Stimulated activated CD8-positive, alpha-beta memory T cell treated with anti-CD3 and anti-CD28 coated beads, Interleukin-15, amount 100 ng/mL, for 24 hours (primary cell): ENCODE measurements at regions not wholly inside any gene's neighbourhood (a gene's known extent, or its start where the extent isn't known, plus 50 kb on each side); places are given as distances from the start of the nearest gene placed in this dataset.
"Not testable (repeated sequence)": the region's sequence is repeated elsewhere in the genome, so short reads cannot be mapped to it uniquely, and the experiment has no call there.

Experiments used
- DNase-seq: peaks from one replicate; pipeline ENCODE4 v3.0.0-alpha.2; 2020; ENCODE audit warnings: low read depth

- no peak for DNase-seq
Measured at GRCh38 chr16:26394409-26394808, 672.3 kb upstream of the C16orf82 start.

GRCh38 chr16:26395700-26396099, 671.0 kb upstream of the C16orf82 start:
- DNase-seq = no peak

DNA sequence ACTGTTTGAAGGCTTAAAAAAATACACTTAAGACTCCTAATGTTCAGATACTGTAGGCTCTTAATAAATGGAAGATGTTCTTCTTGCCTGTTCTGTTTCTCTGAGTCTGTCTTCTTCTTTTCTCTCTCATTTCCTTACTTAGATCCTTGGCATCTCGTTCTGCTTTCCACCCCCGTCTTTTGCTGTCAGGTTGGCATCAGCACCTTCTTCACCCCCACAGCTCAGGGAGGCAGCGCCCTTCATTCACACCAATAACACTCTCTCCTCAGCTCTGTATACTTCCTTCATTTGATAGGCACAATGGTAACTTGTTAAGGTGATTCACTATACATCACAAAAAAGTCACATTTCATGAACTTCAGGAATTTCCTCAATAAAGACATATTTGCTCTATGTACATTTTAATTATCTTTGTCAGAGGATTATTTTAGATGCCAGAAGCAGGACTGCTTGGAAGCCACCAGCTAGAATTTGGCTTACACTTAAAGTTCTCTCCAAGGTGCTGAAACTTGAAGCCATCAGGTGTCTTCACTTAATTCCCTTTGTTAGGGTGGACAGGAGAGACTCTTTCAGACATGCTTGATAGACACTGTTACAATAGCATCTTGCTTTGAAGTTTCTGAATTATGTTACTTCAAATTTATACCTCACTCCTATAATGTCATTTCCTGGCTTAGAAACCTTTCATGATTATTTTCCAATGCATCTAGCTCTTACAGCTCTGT, 670.1 kb upstream of the C16orf82 start:
- DNase-seq = no peak

DNA sequence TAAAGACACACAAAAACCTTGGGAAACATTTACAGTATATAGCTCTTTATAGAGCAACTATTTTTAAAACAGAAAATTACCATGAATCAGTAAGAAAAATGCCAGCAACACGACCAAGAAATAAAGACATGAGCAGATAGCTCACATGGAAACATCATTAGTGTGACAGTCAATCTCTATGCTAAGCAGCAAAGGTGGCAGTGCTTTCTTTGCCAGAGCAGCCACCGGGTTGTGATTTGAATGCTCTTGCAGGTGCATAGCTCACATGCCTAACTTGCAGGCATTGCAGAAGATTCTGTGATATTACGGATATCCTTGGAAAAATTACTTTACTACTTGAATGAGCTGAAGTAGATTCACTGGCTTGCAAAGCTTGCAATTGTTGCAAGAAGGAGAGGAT, 652.9 kb upstream of the C16orf82 start:
- no peak for DNase-seq

GRCh38 chr16:26419458-26419857, 647.3 kb upstream of the C16orf82 start:
- DNase-seq = not testable (repeated sequence)

GRCh38 chr16:26430618-26431017, 636.1 kb upstream of the C16orf82 start:
- DNase-seq = no peak

GRCh38 chr16:26433807-26434206, 632.9 kb upstream of the C16orf82 start:
- DNase-seq = no peak

GRCh38 chr16:26441178-26441577, 625.5 kb upstream of the C16orf82 start:
- no peak for DNase-seq

- no peak for DNase-seq
Measured at GRCh38 chr16:26442321-26442720, 624.4 kb upstream of the C16orf82 start.

- no peak for DNase-seq
Measured at GRCh38 chr16:26447570-26447969, 619.2 kb upstream of the C16orf82 start.

GRCh38 chr16:26453215-26453614, 613.5 kb upstream of the C16orf82 start:
- DNase-seq = no peak

DNA sequence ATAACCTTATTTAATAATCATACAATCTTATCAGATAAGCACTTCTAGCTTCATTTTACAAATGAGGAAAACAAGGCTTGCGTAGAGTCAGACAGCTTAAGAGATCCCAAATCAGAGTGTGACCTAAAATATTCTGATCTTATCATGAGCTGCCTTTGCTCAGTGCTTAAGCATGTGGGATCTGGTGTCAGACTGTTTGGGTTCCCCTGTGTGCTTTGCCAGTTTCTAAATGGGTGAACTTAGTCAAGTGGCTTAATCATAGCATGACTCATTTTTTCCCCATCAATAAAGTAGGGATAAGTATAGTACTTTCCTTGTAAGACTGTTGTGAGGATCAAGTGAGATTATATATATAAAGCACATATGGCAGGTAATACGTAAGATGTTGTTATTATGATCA, 612.6 kb upstream of the C16orf82 start:
- DNase-seq = no peak

DNA sequence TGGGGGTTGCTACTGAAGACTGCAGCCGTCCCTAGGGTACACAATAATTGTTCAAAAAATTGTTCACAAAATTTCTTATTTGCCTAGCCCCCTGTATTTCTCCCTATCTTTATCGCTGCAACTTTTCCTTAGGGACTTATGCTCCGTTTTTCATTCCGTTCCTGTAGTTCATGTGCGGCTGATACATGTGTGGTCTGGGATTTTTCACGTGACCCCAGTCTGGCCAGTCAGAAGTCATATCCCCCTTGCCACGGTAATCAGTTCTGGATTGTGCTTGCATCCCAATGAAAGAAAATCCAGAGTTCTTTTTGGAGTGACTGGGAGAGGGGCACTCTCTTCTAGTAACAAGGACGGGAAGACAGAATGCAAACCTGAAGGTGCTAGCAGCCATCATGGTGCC, 610.7 kb upstream of the C16orf82 start:
- no peak for DNase-seq

DNA sequence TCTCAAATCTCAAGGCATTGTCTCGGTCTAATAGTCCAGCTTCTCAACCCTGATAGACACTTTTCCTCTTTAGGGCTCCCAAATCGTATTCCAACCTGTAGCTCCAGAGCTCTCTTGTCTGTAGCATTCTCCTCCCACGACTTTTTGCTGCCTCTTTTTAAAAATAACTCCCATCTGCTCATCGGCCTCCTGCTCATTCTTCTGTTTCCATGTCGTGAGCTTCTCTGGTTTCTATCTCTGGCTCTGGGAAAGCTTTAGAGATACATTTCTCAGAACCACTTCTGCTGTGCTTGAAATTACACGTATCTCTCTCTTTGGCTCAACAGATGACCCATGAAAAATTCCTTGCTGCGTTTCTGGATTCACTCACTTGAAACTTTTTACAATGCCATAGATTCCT, 609.6 kb upstream of the C16orf82 start:
- DNase-seq = no peak

- no peak for DNase-seq
Measured at GRCh38 chr16:26457882-26458281, 608.8 kb upstream of the C16orf82 start.

DNA sequence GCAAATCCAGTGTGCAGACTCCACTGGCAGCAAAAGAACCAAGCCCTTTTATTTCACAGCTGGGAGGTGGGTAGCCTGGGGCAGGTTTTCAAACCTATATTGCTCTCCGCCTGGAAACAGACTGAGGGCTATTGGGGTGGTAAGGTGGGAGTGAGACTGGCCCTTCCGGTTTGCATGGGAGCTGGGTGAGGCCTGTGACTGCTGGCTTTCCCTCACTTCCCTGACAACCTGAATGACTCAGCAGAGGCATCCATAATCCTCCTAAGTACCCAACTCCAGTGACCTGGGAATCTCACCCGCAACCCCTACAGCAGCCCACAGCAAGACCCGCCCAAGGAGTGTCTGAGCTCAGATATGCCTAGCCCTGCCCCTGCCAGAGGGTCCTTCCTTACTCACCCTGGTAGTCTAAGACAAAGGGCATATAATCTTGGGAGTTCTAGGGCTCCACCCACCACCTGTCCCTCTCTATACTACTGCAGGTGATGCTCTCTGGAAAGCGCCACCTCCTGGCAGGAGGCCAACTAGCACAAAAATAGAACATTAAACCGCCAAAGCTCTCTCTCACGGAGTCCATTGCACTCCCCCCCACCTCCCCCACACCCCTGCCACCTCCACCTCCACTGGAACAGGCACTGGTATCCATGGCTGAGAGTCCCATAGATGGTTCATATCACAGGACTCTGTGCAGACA, 602.0 kb upstream of the C16orf82 start:
- no peak for DNase-seq

GRCh38 chr16:26474405-26474804, 592.3 kb upstream of the C16orf82 start:
- not testable (repeated sequence) for DNase-seq

DNA sequence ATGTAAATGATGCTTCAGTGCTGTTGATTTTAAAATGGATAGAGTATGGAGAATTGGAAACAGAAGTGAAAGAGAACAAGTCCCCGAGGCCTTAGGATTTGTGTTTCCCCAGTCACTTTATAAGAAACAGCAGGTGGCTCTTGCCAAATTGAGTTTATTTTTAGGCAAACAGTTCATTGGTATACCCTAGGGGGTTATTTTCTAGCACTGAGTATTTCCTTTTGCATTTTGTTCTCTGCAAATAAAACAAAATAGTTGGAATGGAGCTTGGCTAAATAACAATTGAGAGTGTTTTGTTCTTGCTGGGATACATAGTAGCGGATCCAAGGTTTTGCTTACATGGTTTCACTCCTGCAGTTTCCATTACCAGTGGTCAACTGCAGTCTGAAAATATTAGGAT, 591.1 kb upstream of the C16orf82 start:
- DNase-seq = no peak

- no peak for DNase-seq
Measured at GRCh38 chr16:26491101-26491670, 575.5 kb upstream of the C16orf82 start.

- DNase-seq = no peak
Measured at GRCh38 chr16:26491962-26492361, 574.8 kb upstream of the C16orf82 start.

- no peak for DNase-seq
Measured at GRCh38 chr16:26493751-26494150, 573.0 kb upstream of the C16orf82 start.

- DNase-seq = no peak
Measured at GRCh38 chr16:26497896-26498295, 568.8 kb upstream of the C16orf82 start.

- DNase-seq = no peak
Measured at GRCh38 chr16:26500326-26500725, 566.4 kb upstream of the C16orf82 start.
